ENCODE measurements at regions not wholly inside any gene's neighbourhood (a gene's known extent, or its start where the extent isn't known, plus 50 kb on each side); places are given as distances from the start of the nearest gene placed in this dataset.

- TF ChIP-seq CTCF (IDR thresholded peaks at IDR 0.05; ENCODE audit: insufficient read depth, low read length) = no peak
Observed at GRCh38 chrX:15938072-15938471, 83.5 kb upstream of the AP1S2 start.

GRCh38 chrX:15931362-15931761, 76.7 kb upstream of the AP1S2 start:
- no peak for TF ChIP-seq CTCF (IDR thresholded peaks at IDR 0.05; ENCODE audit: insufficient read depth, low read length)
- no peak overlapping the region for H3K4me3 ChIP-seq (ENCODE audit: low read depth, low read length)
- no peak for DNase-seq (ENCODE audit: low read depth)

More at GRCh38 chrX:15938072-15938471, 83.5 kb upstream of the AP1S2 start:
- H3K4me3 ChIP-seq (ENCODE audit: low read depth, low read length) = no peak overlapping the region
- DNase-seq (ENCODE audit: low read depth) = no peak

GRCh38 chrX:15930585-15930984, 76.0 kb upstream of the AP1S2 start:
- H3K4me3 ChIP-seq (ENCODE audit: low read depth, low read length) = no peak overlapping the region
- TF ChIP-seq CTCF (IDR thresholded peaks at IDR 0.05; ENCODE audit: insufficient read depth, low read length) = peak; percentile 34
- peak; percentile 61 for DNase-seq (ENCODE audit: low read depth)

- TF ChIP-seq CTCF (IDR thresholded peaks at IDR 0.05; ENCODE audit: insufficient read depth, low read length) = no peak
- DNase-seq (ENCODE audit: low read depth) = no peak
- no peak overlapping the region for H3K4me3 ChIP-seq (ENCODE audit: low read depth, low read length)
Observed at GRCh38 chrX:15929194-15929593, 74.6 kb upstream of the AP1S2 start.

- no peak for TF ChIP-seq CTCF (IDR thresholded peaks at IDR 0.05; ENCODE audit: insufficient read depth, low read length)
- DNase-seq (ENCODE audit: low read depth) = no peak
- H3K4me3 ChIP-seq (ENCODE audit: low read depth, low read length) = no peak overlapping the region
Observed at GRCh38 chrX:15926622-15927021, 72.0 kb upstream of the AP1S2 start.

GRCh38 chrX:15918003-15918402, 63.4 kb upstream of the AP1S2 start:
- no peak for DNase-seq (ENCODE audit: low read depth)
- TF ChIP-seq CTCF (IDR thresholded peaks at IDR 0.05; ENCODE audit: insufficient read depth, low read length) = no peak
- no peak overlapping the region for H3K4me3 ChIP-seq (ENCODE audit: low read depth, low read length)

- TF ChIP-seq CTCF (IDR thresholded peaks at IDR 0.05; ENCODE audit: insufficient read depth, low read length) = no peak
- DNase-seq (ENCODE audit: low read depth) = no peak
- H3K4me3 ChIP-seq (ENCODE audit: low read depth, low read length) = no peak overlapping the region
Observed at GRCh38 chrX:15916704-15917084, 62.1 kb upstream of the AP1S2 start.

Measured in fibroblast of the aortic adventitia (primary cell).